Stimulated activated CD4-positive, alpha-beta T cell treated with anti-CD3 and anti-CD28 coated beads, Interleukin-15, amount 100 ng/mL, for 48 hours (primary cell): ENCODE measurements at regions not wholly inside any gene's neighbourhood (a gene's known extent, or its start where the extent isn't known, plus 50 kb on each side); places are given as distances from the start of the nearest gene placed in this dataset.

ENCODE experiments used
- DNase-seq, 2 donors: peaks; one replicate each; pipeline ENCODE4 v3.0.0-alpha.2; 2020; ENCODE audit warnings: low read depth in 2 of 2

- no peak for DNase-seq
These were observed 58.5 kb upstream of the FOXC1 start for GRCh38 chr6:1551249-1551648.

GRCh38 chr6:1552296-1552761, 57.4 kb upstream of the FOXC1 start:
- DNase-seq: no peak

GRCh38 chr6:1553562-1554083, 56.1 kb upstream of the FOXC1 start:
- DNase-seq: no peak

DNA sequence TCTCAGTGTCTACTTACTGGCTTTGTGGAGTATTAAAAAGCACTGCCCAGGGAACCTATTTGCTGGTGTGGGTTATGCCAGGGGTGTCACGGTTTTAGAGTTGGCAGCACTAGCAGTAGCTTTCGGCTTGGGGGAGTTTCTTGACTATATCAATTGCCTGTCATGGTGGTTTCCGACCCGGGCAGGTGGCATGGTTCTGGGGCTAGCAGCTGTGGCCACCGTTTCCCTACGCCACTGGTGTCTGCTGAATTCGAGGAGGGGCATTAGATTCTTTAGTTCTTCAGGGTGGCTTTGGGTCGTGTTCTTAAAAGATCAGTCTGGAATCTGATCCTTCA, 55.6 kb upstream of the FOXC1 start:
- DNase-seq: no peak

DNA sequence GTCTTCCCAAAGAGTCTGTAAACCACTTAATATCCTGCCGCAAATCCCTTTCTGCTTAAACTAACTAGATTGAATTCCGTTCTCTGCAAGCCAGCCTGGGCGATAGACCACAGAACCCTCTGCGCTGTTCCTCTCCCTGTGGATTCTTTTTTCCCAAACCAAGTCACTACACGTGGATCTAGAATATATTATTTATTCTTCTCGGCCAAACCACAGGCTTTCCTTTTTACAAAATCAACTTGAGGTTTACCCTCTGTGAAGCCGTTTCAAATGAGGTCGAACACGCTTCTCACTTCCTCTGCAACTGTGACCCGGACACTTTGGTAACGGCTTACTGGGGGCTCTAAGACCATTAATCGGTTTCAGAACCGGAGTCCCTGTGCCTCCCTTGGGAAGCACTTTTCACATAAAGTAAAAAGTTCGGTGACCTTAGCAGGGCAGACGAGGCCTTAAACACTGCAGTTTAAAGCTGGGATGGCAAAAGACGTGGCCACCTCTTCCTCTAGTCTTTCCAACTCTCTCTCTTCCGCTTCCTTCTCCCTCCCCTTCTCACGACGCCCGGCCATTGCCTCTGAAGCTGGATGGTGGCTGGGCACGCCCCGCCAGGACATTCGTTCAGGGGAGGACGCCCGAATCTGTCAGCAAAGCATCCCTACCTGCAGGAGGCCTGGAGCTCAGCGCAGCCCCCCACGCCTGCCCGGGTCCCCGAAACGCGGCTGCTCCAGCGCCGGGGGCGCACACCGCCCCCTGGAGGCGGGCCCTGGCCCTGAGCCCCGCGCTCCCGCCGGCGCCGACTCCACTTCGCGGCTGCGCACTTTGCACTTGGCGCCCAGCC, 55.0 kb upstream of the FOXC1 start:
- peak; percentile 47 to 61 for DNase-seq

GRCh38 chr6:1558388-1558787, 51.3 kb upstream of the FOXC1 start:
- no peak for DNase-seq
